IPS-18c (cell line): ENCODE measurements at regions not wholly inside any gene's neighbourhood (a gene's known extent, or its start where the extent isn't known, plus 50 kb on each side); places are given as distances from the start of the nearest gene placed in this dataset.

Experiments
- H3K4me3 ChIP-seq: 2 replicates; pipeline ENCODE4 v1.7.0; 2013; ENCODE audit warnings: low read depth, mild to moderate bottlenecking, low read length, moderate library complexity; ENCODE audit not compliant: insufficient read depth
- H3K9me3 ChIP-seq: one replicate; pipeline ENCODE4 v1.6.1; 2013; ENCODE audit warnings: mild to moderate bottlenecking, low read length, moderate library complexity; ENCODE audit not compliant: control insufficient read depth, insufficient read depth

GRCh38 chr16:86211800-86212199 is 298.5 kb upstream of the FOXF1 start:
- Histone ChIP-seq H3K9me3 (no peaks in the 10 kb centered on the region), H3K4me3 (no peak overlapping the region)

GRCh38 chr16:86212706-86213436 is 297.5 kb upstream of the FOXF1 start:
- no peak overlapping the region for H3K4me3 ChIP-seq
- H3K9me3 ChIP-seq: no peaks in the 10 kb centered on the region

- H3K9me3 ChIP-seq: no peaks in the 10 kb centered on the region
Observed at GRCh38 chr16:86213437-86214205, 296.7 kb upstream of the FOXF1 start.

GRCh38 chr16:86214326-86215232 is 295.7 kb upstream of the FOXF1 start:
- no peaks in the 10 kb centered on the region for H3K9me3 ChIP-seq
- no peak overlapping the region for H3K4me3 ChIP-seq

More at GRCh38 chr16:86213437-86214205, 296.7 kb upstream of the FOXF1 start:
- H3K4me3 ChIP-seq: no peak overlapping the region

- H3K9me3 ChIP-seq: no peaks in the 10 kb centered on the region
- no peak overlapping the region for H3K4me3 ChIP-seq
Observed at GRCh38 chr16:86215233-86215978, 294.9 kb upstream of the FOXF1 start.

- Histone ChIP-seq H3K9me3 (no peaks in the 10 kb centered on the region), H3K4me3 (no peak overlapping the region)
Observed at GRCh38 chr16:86215979-86216585, 294.2 kb upstream of the FOXF1 start.

GRCh38 chr16:86216591-86216990 is 293.7 kb upstream of the FOXF1 start:
- no peaks in the 10 kb centered on the region for H3K9me3 ChIP-seq

GRCh38 chr16:86217001-86217890 is 293.1 kb upstream of the FOXF1 start:
- Histone ChIP-seq H3K9me3 (no peaks in the 10 kb centered on the region), H3K4me3 (no peak overlapping the region)

More at GRCh38 chr16:86216591-86216990, 293.7 kb upstream of the FOXF1 start:
- H3K4me3 ChIP-seq: no peak overlapping the region

GRCh38 chr16:86217891-86218270 is 292.4 kb upstream of the FOXF1 start:
- Histone ChIP-seq H3K9me3 (no peaks in the 10 kb centered on the region), H3K4me3 (no peak overlapping the region)

GRCh38 chr16:86218479-86219170 is 291.7 kb upstream of the FOXF1 start:
- H3K4me3 ChIP-seq: no peak overlapping the region
- H3K9me3 ChIP-seq: no peaks in the 10 kb centered on the region

GRCh38 chr16:86219655-86220445 is 290.5 kb upstream of the FOXF1 start:
- Histone ChIP-seq H3K9me3 (no peaks in the 10 kb centered on the region), H3K4me3 (no peak overlapping the region)

- Histone ChIP-seq H3K4me3 (no peak overlapping the region), H3K9me3 (no peaks in the 10 kb centered on the region)
Observed at GRCh38 chr16:86220561-86220960, 289.8 kb upstream of the FOXF1 start.

- no peaks in the 10 kb centered on the region for H3K9me3 ChIP-seq
- no peak overlapping the region for H3K4me3 ChIP-seq
Observed at GRCh38 chr16:86221085-86221484, 289.2 kb upstream of the FOXF1 start.

- H3K9me3 ChIP-seq: no peaks in the 10 kb centered on the region
- no peak overlapping the region for H3K4me3 ChIP-seq
Observed at GRCh38 chr16:86222547-86222946, 287.8 kb upstream of the FOXF1 start.
